Mammary epithelial cell (primary cell): ENCODE measurements at regions not wholly inside any gene's neighbourhood (a gene's known extent, or its start where the extent isn't known, plus 50 kb on each side); places are given as distances from the start of the nearest gene placed in this dataset.

Experiments
- EZH2 ChIP-seq: IDR thresholded peaks from 2 replicates; pipeline ENCODE4 v1.6.1; 2012; ENCODE audit warnings: low read length, inconsistent platforms, borderline replicate concordance
- TF ChIP-seq, protein P1 (sequence below), 2 donors: IDR thresholded peaks in 1 of 2; conservative IDR thresholded peaks in 1 of 2; 2 replicates each; pipeline ENCODE4 v1.5.1; 2011 to 2012; ENCODE audit warnings: inconsistent platforms in 2 of 2, low read length in 2 of 2, mild to moderate bottlenecking in 2 of 2, control low read depth in 1 of 2, low read depth in 1 of 2; ENCODE audit not compliant: insufficient read depth in 1 of 2; ENCODE audit errors: extremely low read depth in 1 of 2

DNA sequence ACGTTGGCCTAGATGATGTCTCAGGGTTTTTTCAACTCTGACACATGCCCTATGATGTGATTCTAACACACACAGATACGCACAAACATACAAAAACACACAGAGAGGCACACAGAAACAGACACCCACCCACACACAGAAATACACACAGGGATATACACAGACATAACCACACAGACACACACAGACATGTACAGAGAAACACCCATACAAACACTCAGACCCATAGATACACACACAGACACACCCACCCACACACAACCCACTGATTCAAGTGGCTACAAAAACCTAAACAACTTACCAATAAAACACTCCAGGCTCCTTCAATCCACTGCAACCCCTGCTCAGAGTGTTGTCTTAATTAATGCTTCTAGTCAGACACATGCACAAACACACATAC, 244.6 kb upstream of the CCL2 start:
- TF ChIP-seq, protein P1, sequence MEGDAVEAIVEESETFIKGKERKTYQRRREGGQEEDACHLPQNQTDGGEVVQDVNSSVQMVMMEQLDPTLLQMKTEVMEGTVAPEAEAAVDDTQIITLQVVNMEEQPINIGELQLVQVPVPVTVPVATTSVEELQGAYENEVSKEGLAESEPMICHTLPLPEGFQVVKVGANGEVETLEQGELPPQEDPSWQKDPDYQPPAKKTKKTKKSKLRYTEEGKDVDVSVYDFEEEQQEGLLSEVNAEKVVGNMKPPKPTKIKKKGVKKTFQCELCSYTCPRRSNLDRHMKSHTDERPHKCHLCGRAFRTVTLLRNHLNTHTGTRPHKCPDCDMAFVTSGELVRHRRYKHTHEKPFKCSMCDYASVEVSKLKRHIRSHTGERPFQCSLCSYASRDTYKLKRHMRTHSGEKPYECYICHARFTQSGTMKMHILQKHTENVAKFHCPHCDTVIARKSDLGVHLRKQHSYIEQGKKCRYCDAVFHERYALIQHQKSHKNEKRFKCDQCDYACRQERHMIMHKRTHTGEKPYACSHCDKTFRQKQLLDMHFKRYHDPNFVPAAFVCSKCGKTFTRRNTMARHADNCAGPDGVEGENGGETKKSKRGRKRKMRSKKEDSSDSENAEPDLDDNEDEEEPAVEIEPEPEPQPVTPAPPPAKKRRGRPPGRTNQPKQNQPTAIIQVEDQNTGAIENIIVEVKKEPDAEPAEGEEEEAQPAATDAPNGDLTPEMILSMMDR (conservative IDR thresholded peaks at IDR 0.05 in 1 of 2, IDR thresholded peaks at IDR 0.05 in 1 of 2; ENCODE audit: extremely low read depth in 1 of 2, insufficient read depth in 1 of 2, low read depth in 1 of 2, low read length in 2 of 2): no peak
- TF ChIP-seq EZH2: no peak
